HG03025 (cell line): ENCODE measurements at regions not wholly inside any gene's neighbourhood (a gene's known extent, or its start where the extent isn't known, plus 50 kb on each side); places are given as distances from the start of the nearest gene placed in this dataset.

Experiments
- ATAC-seq: cut with Tn5 transposase; IDR thresholded peaks from one replicate; pipeline ENCODE4 v1.9.1; 2021; ENCODE audit warnings: mild to moderate bottlenecking, moderate library complexity; ENCODE audit not compliant: unreplicated experiment, low FRiP score

- no peak for ATAC-seq
Measured at GRCh38 chr3:89624494-89624893, 517.1 kb downstream of the EPHA3 start.

- ATAC-seq: no peak
Measured at GRCh38 chr3:89625945-89626344, 518.5 kb downstream of the EPHA3 start.

- ATAC-seq: no peak
Measured at GRCh38 chr3:89628856-89629670, 521.6 kb downstream of the EPHA3 start.

GRCh38 chr3:89635137-89635536 lies 527.7 kb downstream of the EPHA3 start:
- ATAC-seq: no peak

GRCh38 chr3:89644716-89645115 lies 537.3 kb downstream of the EPHA3 start:
- ATAC-seq: no peak

GRCh38 chr3:89649431-89649830 lies 542.0 kb downstream of the EPHA3 start:
- no peak for ATAC-seq

- no peak for ATAC-seq
Measured at GRCh38 chr3:89654031-89654430, 546.6 kb downstream of the EPHA3 start.

- no peak for ATAC-seq
Measured at GRCh38 chr3:89656388-89656787, 549.0 kb downstream of the EPHA3 start.

- ATAC-seq: no peak
Measured at GRCh38 chr3:89679686-89680085, 572.3 kb downstream of the EPHA3 start.

GRCh38 chr3:89682556-89682955 lies 575.1 kb downstream of the EPHA3 start:
- no peak for ATAC-seq

- ATAC-seq: no peak
Measured at GRCh38 chr3:89685731-89686130, 578.3 kb downstream of the EPHA3 start.

GRCh38 chr3:89690646-89691045 lies 583.2 kb downstream of the EPHA3 start:
- ATAC-seq: no peak

- no peak for ATAC-seq
Measured at GRCh38 chr3:89692601-89693000, 585.2 kb downstream of the EPHA3 start.

- ATAC-seq: no peak
Measured at GRCh38 chr3:89697321-89697916, 590.0 kb downstream of the EPHA3 start.

- ATAC-seq: no peak
Measured at GRCh38 chr3:89698208-89698830, 590.9 kb downstream of the EPHA3 start.

- ATAC-seq: no peak
Measured at GRCh38 chr3:89699229-89699628, 591.8 kb downstream of the EPHA3 start.

- ATAC-seq: no peak
Measured at GRCh38 chr3:89699771-89700170, 592.4 kb downstream of the EPHA3 start.

GRCh38 chr3:89702404-89702803 lies 595.0 kb downstream of the EPHA3 start:
- ATAC-seq: no peak

- no peak for ATAC-seq
Measured at GRCh38 chr3:89713196-89713595, 605.8 kb downstream of the EPHA3 start.

GRCh38 chr3:89714237-89714636 lies 606.8 kb downstream of the EPHA3 start:
- ATAC-seq: no peak

- no peak for ATAC-seq
Measured at GRCh38 chr3:89740080-89740880, 632.9 kb downstream of the EPHA3 start.
